GM19467 (cell line): ENCODE measurements at regions not wholly inside any gene's neighbourhood (a gene's known extent, or its start where the extent isn't known, plus 50 kb on each side); places are given as distances from the start of the nearest gene placed in this dataset.

Experiments used
- ATAC-seq: cut with Tn5 transposase; IDR thresholded peaks from one replicate; pipeline ENCODE4 v1.9.1; 2021; ENCODE audit warnings: mild to moderate bottlenecking, moderate library complexity; ENCODE audit not compliant: unreplicated experiment

GRCh38 chr17:74031316-74032090, 172.0 kb upstream of the RPL38 start:
- ATAC-seq, result no peak

DNA sequence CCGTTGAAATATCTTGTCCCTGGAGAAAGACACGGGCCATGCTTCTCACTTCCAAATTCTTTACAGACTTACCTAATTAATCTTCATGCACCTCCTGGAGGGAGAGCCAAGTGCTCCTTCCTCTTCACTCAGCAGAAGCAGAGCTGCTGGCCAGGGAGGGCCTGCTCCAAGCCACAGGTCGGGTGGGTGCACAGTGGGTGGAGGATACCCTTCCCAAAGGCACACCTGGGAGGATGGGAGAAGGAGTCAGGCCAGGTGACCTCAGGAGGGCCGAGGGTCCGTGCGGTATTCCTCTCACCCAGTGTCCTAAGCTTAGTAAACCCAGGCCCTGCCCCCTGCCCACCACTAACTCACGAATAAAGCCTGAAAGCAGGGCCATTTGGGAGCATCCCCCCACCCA, 171.3 kb upstream of the RPL38 start:
- no peak for ATAC-seq

GRCh38 chr17:74037320-74037719, 166.2 kb upstream of the RPL38 start:
- ATAC-seq, result no peak

GRCh38 chr17:74040291-74040690, 163.2 kb upstream of the RPL38 start:
- ATAC-seq, result no peak

DNA sequence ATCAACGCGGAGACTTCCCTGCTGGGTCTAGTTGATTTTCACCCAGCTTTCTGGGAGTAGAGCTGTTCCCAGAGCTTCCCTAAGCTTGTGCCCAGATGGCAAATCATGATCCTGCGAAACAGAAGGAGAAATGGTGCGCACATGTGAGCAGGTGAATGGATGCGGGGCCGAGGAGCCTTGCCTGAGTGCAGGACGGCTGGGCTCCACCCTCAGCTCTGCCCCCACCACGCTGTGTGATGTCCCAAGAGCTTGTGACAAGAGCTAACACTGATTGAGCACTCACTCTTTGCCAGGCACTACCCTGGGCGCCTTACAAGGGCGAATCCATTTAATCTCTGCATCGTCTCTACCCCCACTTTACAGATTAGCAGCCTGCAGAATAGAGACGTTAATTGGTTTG, 162.7 kb upstream of the RPL38 start:
- no peak for ATAC-seq

DNA sequence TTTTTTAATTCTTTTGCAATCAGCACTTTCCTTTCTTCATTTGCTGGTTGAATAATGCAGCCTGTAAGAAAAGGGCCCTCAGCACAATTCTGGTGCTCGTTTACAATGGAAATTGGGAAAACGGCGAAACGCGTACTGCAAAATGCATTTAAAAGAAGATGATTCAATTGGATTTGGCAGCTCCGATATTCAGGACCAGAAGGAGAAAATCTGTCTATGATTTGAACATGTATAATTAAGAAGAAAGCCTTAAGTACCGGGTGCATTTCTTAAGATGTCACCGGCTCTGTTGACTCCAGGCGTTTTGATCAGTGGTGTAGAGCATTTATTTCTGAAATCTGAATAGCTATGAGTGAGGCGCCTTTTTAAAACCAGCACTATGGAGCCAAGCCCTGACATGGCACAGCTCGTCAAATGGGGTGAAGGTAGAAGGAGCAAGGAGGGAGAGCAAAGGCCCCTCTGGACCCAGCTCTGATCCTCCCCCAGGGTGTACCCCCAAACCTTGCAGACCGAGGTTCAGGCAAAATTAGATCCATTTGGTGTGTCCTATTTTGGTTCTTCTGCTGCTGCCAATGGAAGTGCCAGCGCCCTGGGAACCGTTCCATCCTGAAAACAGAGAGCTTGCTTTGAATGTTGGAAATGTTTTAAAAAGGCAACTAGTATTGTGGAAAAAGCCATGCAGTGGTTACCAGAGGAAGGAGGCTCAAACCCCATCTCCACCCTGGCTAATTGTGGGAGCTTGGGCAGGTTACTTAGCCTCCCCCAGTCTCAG, 161.4 kb upstream of the RPL38 start:
- no peak for ATAC-seq

- no peak for ATAC-seq
Measured at GRCh38 chr17:74042744-74043486, 160.6 kb upstream of the RPL38 start.

GRCh38 chr17:74043976-74044375, 159.5 kb upstream of the RPL38 start:
- no peak for ATAC-seq

GRCh38 chr17:74045608-74046280, 157.7 kb upstream of the RPL38 start:
- ATAC-seq, result no peak

- ATAC-seq, result no peak
Measured at GRCh38 chr17:74049167-74049966, 154.1 kb upstream of the RPL38 start.

GRCh38 chr17:74049967-74050458, 153.5 kb upstream of the RPL38 start:
- ATAC-seq, result no peak

DNA sequence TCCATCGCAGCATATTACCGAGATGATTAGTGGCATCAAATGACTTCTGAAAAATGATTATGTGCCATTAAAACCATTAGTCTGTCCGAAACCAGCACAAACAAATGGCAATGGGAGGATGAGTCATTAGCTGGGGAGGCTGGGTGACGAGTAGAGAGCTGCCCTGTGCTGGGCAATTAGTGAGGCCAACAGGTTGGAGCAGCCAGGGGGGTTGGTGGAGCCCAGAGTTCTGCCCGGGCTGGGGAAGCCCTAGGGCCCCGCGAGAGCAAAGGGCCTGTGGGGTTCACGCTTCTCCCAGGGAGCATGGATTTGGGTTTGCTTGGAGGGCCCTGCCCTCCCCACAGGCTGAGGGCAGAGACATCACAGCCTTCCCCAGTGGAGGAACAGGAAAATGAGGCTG, 152.1 kb upstream of the RPL38 start:
- no peak for ATAC-seq

DNA sequence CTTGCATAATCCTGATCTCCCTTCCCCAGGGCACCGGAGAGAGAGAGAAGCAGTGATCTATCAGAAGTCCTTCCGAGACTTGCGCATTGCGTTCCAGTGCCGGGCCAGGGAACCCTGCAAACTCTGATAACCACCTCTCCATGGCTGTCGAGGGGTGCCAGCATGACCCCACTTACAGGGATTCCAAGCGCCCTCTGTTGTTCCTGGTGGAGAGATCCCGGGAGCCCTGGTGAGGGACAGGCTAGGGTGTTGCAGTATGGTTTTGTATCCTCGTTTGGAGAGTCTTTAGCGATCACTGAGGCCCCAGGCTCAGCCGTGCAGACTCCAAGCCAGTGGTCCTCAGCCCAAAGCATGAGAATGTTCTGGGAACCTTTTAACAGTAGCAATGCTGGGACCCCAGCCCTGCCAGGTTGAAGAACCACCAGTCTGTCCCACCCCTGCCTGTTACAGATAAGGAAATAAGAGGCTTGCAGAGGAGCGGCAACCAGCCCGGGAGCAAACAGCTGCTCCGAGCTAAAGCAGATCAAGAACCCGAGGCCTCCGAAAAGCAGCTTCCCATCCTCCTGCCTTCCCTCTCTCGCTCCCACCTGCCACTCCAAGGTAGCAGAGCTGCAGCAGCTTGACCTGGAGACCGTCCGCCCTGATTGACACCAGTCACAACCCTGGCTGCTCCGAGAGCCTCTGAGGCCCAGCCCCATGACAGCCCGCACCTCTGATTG, 150.3 kb upstream of the RPL38 start:
- no peak for ATAC-seq

DNA sequence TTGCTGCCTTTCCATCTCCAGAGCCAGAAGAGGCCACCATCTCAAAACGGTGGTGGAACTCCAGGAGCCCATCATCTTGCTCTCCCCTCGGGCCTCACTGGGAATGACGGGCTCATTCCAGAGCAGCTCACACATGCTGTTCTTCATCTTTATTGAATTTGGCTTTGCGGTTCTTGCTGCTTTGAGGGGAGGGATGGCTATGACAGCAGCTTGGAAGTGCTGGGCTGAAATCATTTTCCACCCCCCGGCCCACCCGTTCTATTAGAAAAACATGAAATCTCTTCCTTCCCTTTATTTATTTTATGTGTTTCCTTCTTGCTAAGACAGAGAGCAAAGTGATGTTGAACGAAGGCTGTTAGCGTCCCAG, 149.8 kb upstream of the RPL38 start:
- no peak for ATAC-seq

- no peak for ATAC-seq
Measured at GRCh38 chr17:74054249-74054648, 149.2 kb upstream of the RPL38 start.

GRCh38 chr17:74055508-74056160, 147.8 kb upstream of the RPL38 start:
- ATAC-seq, result no peak

DNA sequence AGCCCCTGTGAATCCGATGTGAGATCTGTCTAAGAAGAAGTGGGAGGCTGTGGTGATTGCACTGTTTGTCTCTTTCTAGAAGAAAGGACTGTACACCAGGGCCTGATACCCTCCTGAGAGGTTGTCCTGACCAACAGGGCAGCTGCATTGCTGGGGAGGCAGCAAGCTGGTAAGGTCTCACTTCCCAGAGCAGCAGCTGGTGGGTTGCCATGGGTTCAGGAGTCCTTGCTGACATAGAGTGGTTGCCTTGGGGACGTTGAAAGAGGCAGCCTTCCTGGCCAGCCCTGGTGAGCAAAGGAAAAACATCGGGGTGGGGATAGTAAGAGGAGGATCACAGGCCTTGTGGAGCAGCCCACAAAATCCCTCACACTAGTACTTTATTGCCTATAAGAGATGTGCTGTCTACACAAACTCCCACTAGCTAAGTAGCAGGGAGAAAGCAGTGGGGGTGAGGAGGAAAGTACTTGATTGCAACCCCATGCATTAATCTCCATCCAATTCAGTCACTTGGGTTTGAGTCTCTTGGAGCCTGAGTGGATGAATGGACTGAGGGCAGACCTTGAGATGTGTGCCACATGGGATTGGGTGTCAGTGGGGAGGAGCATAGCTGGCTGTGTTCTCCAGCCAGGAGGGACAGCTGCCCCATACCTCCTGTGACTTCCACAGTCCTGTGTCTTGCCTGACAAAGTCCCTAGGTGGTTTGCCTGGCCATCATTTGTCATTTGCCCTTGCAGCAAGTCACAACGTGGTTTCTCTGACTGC, 143.8 kb upstream of the RPL38 start:
- ATAC-seq, result no peak

DNA sequence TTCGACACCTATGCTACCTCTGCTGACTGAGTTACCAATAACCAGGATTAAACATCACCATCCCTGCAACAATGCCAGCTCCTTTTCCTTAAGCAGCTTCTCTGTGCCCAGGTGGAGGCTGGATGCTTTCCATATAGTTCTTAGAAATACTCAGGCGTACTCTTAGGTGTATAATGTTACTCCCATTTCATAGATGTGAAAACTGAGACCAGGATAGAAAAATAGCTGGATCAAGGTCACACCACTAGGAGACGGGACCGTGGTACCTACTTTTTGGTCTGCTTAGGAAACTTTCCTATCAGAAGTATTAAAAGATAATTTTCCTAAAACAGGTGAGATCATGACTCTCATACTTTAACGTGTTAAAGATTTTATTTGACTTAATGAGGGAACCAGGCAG, 141.7 kb upstream of the RPL38 start:
- no peak for ATAC-seq
